AG10803 (cell line): ENCODE measurements at regions not wholly inside any gene's neighbourhood (a gene's known extent, or its start where the extent isn't known, plus 50 kb on each side); places are given as distances from the start of the nearest gene placed in this dataset.
"Not testable (repeated sequence)": the region's sequence is repeated elsewhere in the genome, so short reads cannot be mapped to it uniquely, and the experiment has no call there.

Experiments
- DNase-seq: peaks from one replicate; pipeline ENCODE4 v3.0.0; 2010; ENCODE audit warnings: low read depth
- H3K4me3 ChIP-seq: 2 replicates; pipeline ENCODE4 v1.5.1; 2011; ENCODE audit warnings: mild to moderate bottlenecking, low read length, control low read depth
- TF ChIP-seq, protein P1 (sequence below): conservative IDR thresholded peaks from 2 replicates; pipeline ENCODE4 v1.5.1; 2011; ENCODE audit warnings: mild to moderate bottlenecking, low read length, control low read depth, inconsistent platforms

GRCh38 chr11:57942808-57943207 lies 80.9 kb upstream of the OR9Q1 start:
- DNase-seq = no peak
- H3K4me3 ChIP-seq = no peak overlapping the region
- TF ChIP-seq, protein P1, sequence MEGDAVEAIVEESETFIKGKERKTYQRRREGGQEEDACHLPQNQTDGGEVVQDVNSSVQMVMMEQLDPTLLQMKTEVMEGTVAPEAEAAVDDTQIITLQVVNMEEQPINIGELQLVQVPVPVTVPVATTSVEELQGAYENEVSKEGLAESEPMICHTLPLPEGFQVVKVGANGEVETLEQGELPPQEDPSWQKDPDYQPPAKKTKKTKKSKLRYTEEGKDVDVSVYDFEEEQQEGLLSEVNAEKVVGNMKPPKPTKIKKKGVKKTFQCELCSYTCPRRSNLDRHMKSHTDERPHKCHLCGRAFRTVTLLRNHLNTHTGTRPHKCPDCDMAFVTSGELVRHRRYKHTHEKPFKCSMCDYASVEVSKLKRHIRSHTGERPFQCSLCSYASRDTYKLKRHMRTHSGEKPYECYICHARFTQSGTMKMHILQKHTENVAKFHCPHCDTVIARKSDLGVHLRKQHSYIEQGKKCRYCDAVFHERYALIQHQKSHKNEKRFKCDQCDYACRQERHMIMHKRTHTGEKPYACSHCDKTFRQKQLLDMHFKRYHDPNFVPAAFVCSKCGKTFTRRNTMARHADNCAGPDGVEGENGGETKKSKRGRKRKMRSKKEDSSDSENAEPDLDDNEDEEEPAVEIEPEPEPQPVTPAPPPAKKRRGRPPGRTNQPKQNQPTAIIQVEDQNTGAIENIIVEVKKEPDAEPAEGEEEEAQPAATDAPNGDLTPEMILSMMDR = no peak

DNA sequence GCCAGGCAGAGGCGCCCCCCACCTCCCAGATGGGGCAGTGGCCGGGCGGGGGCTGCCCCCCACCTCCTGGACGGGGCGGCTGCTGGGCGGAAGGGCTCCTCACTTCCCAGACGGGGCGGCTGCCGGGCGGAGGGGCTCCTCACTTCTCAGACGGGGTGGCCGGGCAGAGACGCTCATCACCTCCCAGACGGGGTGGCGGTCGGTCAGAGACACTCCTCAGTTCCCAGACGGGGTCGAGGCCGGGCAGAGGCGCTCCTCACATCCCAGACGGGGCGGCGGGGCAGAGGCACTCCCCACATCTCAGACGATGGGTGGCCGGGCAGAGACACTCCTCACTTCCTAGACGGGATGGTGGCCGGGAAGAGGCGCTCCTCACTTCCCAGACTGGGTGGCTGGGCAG lies 79.9 kb upstream of the OR9Q1 start:
- DNase-seq, H3K4me3 ChIP-seq: not testable (repeated sequence)

GRCh38 chr11:57946628-57947027 lies 77.1 kb upstream of the OR9Q1 start:
- H3K4me3 ChIP-seq = no peak overlapping the region

GRCh38 chr11:57964660-57965059 lies 59.0 kb upstream of the OR9Q1 start:
- no peak overlapping the region for H3K4me3 ChIP-seq
- TF ChIP-seq, protein P1 = no peak
- no peak for DNase-seq

More at GRCh38 chr11:57946628-57947027, 77.1 kb upstream of the OR9Q1 start:
- TF ChIP-seq, protein P1 = no peak
- DNase-seq = no peak

DNA sequence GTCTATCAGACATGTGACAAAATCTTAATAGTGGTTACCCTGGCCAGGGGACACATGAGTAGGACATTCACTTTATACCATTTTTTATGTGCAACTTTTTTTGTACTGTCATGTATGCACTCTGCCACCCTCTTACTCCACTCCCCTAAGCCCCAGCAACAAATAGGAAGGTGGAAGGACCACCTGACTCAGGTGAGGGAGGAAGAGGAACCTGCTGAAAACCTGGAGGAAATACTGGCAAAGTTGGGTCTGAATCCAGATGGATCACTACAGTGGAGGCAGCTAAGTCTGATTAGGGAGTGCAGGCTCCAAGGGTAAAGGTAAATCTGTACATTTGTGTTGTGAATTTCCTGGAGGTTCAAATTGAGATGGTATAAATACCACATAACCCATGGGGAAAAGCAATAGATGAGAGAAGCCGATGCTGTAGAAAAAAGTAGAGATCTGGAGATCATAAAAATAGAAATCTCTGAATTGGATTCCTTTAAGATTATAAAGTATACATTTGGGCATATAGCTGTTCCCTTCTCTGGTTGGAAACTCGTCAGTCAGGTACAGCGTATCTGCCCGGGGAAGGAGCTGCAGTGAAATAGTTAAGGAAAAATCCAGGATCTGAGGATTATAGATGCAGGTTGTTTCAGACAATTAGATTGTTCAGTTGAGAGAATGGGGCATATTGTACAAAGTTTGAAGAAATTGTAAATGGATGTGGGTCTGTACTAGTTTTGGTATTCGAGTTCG lies 52.2 kb upstream of the OR9Q1 start:
- no peak overlapping the region for H3K4me3 ChIP-seq
- no peak for DNase-seq
- TF ChIP-seq, protein P1 = no peak

DNA sequence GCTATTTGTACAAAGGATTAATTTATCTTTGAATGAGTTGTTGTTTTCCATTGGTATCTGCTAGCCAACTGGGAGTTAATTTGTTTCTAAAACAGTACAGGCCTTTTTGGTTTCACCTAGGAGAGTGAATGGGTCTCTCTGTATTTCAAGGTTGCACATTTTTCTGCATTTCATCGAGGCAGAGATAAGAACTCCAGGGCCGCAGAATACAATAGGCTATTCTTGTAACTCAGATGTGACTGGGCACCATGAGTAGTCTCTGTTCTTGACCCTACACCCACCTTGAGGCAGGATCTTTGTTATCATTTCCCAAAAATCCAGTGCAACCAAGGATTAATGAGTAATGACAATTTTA lies 51.7 kb upstream of the OR9Q1 start:
- TF ChIP-seq, protein P1 = no peak
- no peak for DNase-seq
- H3K4me3 ChIP-seq = no peak overlapping the region
